Peyer's patch (tissue), 4 donors: ENCODE measurements at regions not wholly inside any gene's neighbourhood (a gene's known extent, or its start where the extent isn't known, plus 50 kb on each side); places are given as distances from the start of the nearest gene placed in this dataset.

ENCODE experiments used
- DNase-seq, 3 donors: peaks; one replicate each; pipeline ENCODE4 v3.0.0-alpha.2; 2017 to 2019
- H3K27ac ChIP-seq, 4 donors: fragments of 200-600 bp; sonication (generic); one replicate each; pipeline ENCODE4 v1.5.1; 2016 to 2019
- H3K27me3 ChIP-seq, 2 donors: fragments of 200-600 bp; sonication (generic); one replicate each; pipeline ENCODE4 v1.5.1; 2019
- H3K36me3 ChIP-seq, 3 donors: fragments of 200-600 bp; sonication (generic); one replicate each; pipeline ENCODE4 v1.5.1; 2016 to 2019
- H3K4me1 ChIP-seq, 4 donors: fragments of 200-600 bp; sonication (generic); one replicate each; pipeline ENCODE4 v1.5.1; 2016 to 2019
- H3K4me3 ChIP-seq, 4 donors: fragments of 200-600 bp; sonication (generic); 1 replicate in 3 of 4; 2 replicates in 1 of 4; pipeline ENCODE4 v1.5.1; 2016 to 2019; ENCODE audit warnings: mild to moderate bottlenecking in 1 of 4
- H3K9me3 ChIP-seq, 4 donors: fragments of 200-600 bp; sonication (generic); one replicate each; pipeline ENCODE4 v1.5.1; 2016 to 2019; ENCODE audit warnings: mild to moderate bottlenecking in 1 of 4
- POLR2A ChIP-seq, 2 donors: fragments of 450-650 bp; IDR thresholded peaks; one replicate each; pipeline ENCODE4 v1.5.1; 2017; ENCODE audit warnings: antibody characterized with exemption in 2 of 2, mild to moderate bottlenecking in 2 of 2, moderate library complexity in 2 of 2
- TF ChIP-seq, protein P1 (sequence below), 6 experiments: fragments of 450-650 bp in 4 of 6; fragments of 200-600 bp in 2 of 6; sonication (generic) in 1 of 6; IDR thresholded peaks; one replicate each; pipeline ENCODE4 v1.5.1; 2017 to 2019; ENCODE audit warnings: antibody characterized with exemption in 6 of 6, mild to moderate bottlenecking in 3 of 6, moderate library complexity in 1 of 6

DNA sequence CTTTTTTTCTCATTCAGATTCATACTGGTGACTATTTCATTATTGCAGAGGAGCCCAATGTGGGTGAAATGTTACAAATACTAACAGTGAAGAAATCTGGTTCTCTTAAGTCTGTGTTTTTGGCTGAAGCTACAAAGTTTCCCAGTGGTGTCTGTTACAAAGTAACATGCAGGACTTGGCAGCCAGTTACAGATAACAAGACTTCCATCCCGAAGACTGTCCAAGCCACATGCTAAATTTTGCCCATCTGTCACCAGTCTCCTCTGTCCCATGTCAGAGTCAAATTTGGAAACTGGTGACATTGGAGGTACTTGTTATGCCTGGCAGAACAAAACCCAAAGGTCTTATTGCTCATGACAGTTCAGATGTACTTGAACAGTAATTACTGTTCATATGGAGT is 269.2 kb upstream of the GOLIM4 start:
- H3K4me1 ChIP-seq: no peaks in the 10 kb centered on the region
- no peak overlapping the region for H3K4me3 ChIP-seq
- H3K27me3 ChIP-seq: no peaks in the 10 kb centered on the region
- DNase-seq: no peak
- no peak for TF ChIP-seq POLR2A (IDR thresholded peaks at IDR 0.05)
- TF ChIP-seq, protein P1, sequence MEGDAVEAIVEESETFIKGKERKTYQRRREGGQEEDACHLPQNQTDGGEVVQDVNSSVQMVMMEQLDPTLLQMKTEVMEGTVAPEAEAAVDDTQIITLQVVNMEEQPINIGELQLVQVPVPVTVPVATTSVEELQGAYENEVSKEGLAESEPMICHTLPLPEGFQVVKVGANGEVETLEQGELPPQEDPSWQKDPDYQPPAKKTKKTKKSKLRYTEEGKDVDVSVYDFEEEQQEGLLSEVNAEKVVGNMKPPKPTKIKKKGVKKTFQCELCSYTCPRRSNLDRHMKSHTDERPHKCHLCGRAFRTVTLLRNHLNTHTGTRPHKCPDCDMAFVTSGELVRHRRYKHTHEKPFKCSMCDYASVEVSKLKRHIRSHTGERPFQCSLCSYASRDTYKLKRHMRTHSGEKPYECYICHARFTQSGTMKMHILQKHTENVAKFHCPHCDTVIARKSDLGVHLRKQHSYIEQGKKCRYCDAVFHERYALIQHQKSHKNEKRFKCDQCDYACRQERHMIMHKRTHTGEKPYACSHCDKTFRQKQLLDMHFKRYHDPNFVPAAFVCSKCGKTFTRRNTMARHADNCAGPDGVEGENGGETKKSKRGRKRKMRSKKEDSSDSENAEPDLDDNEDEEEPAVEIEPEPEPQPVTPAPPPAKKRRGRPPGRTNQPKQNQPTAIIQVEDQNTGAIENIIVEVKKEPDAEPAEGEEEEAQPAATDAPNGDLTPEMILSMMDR (IDR thresholded peaks at IDR 0.05): no peak
- H3K9me3 ChIP-seq: no peaks in the 10 kb centered on the region
- H3K36me3 ChIP-seq: no peaks in the 10 kb centered on the region
- no peak overlapping the region for H3K27ac ChIP-seq

DNA sequence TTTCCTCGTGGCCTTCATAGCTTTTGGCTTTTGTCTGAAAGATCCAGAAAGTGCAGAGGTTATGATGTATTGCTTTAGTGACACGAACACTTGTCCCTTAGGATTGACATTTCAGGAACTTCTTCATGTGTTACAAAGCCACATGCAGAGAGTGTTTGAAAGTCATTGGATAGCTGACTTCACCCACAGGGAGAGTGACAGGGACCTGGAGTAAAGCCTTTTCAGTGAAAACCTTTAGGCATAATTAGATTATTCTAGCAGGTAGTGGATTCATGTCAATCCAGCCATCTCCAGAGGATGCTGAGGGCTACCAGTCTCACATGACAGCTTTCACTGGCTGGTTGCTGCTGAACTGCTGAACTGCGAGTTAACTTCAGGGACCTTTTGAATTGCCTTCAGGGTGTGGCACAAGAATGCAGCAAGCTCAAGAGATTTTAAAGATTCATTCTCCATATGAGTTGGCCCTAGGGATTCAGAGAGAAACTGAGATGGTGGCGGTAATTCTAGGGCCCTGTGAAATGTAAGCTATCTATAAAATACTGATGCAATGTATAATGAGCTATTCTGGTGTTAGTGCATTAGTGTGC is 267.0 kb upstream of the GOLIM4 start:
- no peak for DNase-seq
- Histone ChIP-seq H3K4me3 (no peak overlapping the region), H3K9me3 (no peaks in the 10 kb centered on the region), H3K4me1 (no peaks in the 10 kb centered on the region), H3K27me3 (no peaks in the 10 kb centered on the region), H3K36me3 (no peaks in the 10 kb centered on the region), H3K27ac (no peak overlapping the region)
- no peak for TF ChIP-seq POLR2A (IDR thresholded peaks at IDR 0.05)
- TF ChIP-seq, protein P1 (IDR thresholded peaks at IDR 0.05): no peak

DNA sequence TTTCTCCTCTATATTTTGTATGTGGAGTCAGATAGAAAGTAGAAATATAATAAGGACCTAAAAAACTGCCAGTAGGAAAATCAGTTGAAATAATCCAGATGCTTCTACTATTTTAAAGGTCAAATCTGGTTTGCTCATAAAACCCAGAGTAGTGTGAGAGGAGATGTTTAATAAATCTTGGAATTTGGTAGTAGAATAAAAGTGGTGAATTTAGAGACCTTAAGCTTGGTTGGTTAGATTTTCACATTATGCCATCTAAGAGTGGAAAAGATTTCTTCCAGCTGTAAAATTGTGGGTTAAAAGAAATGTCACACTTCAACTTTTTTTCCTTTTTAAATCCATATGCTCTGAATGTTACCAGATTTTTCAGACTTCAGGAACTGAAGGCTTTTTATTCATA is 266.4 kb upstream of the GOLIM4 start:
- DNase-seq: no peak
- Histone ChIP-seq H3K4me3 (no peak overlapping the region), H3K4me1 (no peaks in the 10 kb centered on the region), H3K9me3 (no peaks in the 10 kb centered on the region), H3K27ac (no peak overlapping the region), H3K27me3 (no peaks in the 10 kb centered on the region), H3K36me3 (no peaks in the 10 kb centered on the region)
- TF ChIP-seq, protein P1 (IDR thresholded peaks at IDR 0.05): no peak

DNA sequence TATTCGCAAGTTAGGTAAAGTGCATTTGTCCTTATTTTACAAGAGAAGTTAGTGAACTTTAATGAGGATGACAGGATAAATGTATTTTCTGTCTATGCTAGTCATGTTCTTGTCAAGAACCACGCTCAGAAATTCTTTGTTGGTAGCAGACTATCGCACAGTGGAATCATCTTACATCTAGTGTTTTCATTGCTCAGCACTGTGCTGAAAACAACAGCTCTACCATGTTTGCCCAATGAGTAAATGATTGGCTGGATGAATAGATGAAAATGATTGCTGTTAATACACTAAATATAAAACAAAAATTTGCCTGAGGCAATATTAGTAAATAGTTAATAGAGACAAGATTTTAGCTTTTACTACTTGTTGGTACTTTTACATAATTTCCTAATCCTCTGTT is 265.3 kb upstream of the GOLIM4 start:
- H3K27me3 ChIP-seq: no peaks in the 10 kb centered on the region
- H3K4me1 ChIP-seq: no peaks in the 10 kb centered on the region
- no peaks in the 10 kb centered on the region for H3K9me3 ChIP-seq
- no peak for DNase-seq
- no peak overlapping the region for H3K27ac ChIP-seq
- TF ChIP-seq, protein P1 (IDR thresholded peaks at IDR 0.05): no peak
- no peak for TF ChIP-seq POLR2A (IDR thresholded peaks at IDR 0.05)
- no peaks in the 10 kb centered on the region for H3K36me3 ChIP-seq
- H3K4me3 ChIP-seq: no peak overlapping the region

DNA sequence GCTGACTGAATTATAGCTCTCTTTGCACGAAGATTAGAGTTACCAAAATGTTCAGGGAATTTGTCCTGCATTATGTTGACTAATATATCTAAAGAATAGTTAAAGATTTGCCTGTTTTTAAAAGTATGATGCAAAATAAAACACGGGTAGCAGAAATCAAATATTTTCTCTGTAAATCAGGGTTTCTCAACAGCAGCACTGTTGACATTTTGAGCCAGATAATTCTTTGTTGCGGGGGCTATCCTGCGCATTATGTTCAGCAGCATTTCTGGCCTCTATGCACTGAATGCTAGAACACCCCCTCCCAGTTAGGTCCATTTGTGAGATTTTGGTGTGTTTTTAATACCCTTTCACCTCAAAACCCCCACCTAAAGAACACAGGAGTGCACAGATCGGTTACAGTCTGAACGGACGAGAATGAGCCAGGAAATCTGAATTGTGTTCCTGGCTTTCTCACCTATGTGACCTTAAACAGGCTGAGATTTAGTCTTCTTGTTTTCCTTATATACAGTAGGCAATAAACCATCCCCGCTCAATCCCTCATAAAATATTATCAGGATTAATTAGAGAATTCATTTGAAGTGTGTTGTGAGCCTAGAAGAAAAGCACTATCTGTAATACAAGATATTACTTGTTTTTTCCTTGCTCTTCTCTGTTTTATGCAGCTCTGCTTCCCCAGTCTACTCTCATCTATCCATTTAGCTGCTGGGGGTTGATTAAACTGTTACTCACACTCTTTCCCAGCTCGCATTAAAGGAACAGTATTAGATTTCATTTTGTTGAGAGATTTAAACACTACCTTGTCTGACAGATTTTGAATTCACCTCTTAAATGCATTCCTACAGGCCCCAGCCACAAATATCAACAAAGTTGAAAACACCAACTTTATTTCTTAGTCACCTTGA is 247.5 kb upstream of the GOLIM4 start:
- no peak for DNase-seq
- TF ChIP-seq, protein P1 (IDR thresholded peaks at IDR 0.05): no peak
- Histone ChIP-seq H3K27me3 (no peaks in the 10 kb centered on the region), H3K27ac (no peak overlapping the region), H3K4me3 (no peak overlapping the region), H3K4me1 (peaks cover 0 to 7% (median 0%) of the 10 kb centered on the region in 4 donors), H3K9me3 (no peaks in the 10 kb centered on the region), H3K36me3 (no peaks in the 10 kb centered on the region)
